DMS79 (cell line): ENCODE measurements at regions not wholly inside any gene's neighbourhood (a gene's known extent, or its start where the extent isn't known, plus 50 kb on each side); places are given as distances from the start of the nearest gene placed in this dataset.

Experiments
- DNase-seq: peaks from one replicate; lab custom pipeline; 2025; lab: John Stamatoyannopoulos, UW

- no peak for DNase-seq
These were observed 711.5 kb downstream of the RPS29 start for GRCh38 chr14:48874711-48875110.

- no peak for DNase-seq
These were observed 728.8 kb downstream of the RPS29 start for GRCh38 chr14:48857366-48857765.

- DNase-seq: no peak
These were observed 733.0 kb downstream of the RPS29 start for GRCh38 chr14:48853159-48853558.

GRCh38 chr14:48849741-48850322, 736.3 kb downstream of the RPS29 start:
- DNase-seq: no peak

- no peak for DNase-seq
These were observed 743.4 kb downstream of the RPS29 start for GRCh38 chr14:48842785-48843184.

- DNase-seq: no peak
These were observed 760.1 kb downstream of the RPS29 start for GRCh38 chr14:48826058-48826457.

GRCh38 chr14:48814562-48814961, 771.6 kb downstream of the RPS29 start:
- DNase-seq: no peak

- no peak for DNase-seq
These were observed 780.9 kb downstream of the RPS29 start for GRCh38 chr14:48805315-48805714.

- no peak for DNase-seq
These were observed 793.7 kb downstream of the RPS29 start for GRCh38 chr14:48792376-48793024.

- no peak for DNase-seq
These were observed 797.4 kb downstream of the RPS29 start for GRCh38 chr14:48788771-48789170.

- no peak for DNase-seq
These were observed 799.7 kb downstream of the RPS29 start for GRCh38 chr14:48786498-48786897.

- no peak for DNase-seq
These were observed 814.5 kb downstream of the RPS29 start for GRCh38 chr14:48771717-48772116.

GRCh38 chr14:48751293-48751692, 834.9 kb downstream of the RPS29 start:
- DNase-seq: no peak

- DNase-seq: no peak
These were observed 838.0 kb downstream of the RPS29 start for GRCh38 chr14:48748151-48748675.

GRCh38 chr14:48747561-48748089, 838.6 kb downstream of the RPS29 start:
- no peak for DNase-seq

GRCh38 chr14:48744202-48744601, 842.0 kb downstream of the RPS29 start:
- no peak for DNase-seq

GRCh38 chr14:48738186-48738925, 847.8 kb downstream of the RPS29 start:
- no peak for DNase-seq

GRCh38 chr14:48735607-48736006, 850.6 kb downstream of the RPS29 start:
- no peak for DNase-seq

GRCh38 chr14:48731260-48731659, 854.9 kb downstream of the RPS29 start:
- DNase-seq: no peak

- DNase-seq: no peak
These were observed 860.0 kb downstream of the RPS29 start for GRCh38 chr14:48726080-48726642.

- no peak for DNase-seq
These were observed 861.0 kb downstream of the RPS29 start for GRCh38 chr14:48725051-48725734.
